SU-DHL-6 (cell line): ENCODE measurements at regions not wholly inside any gene's neighbourhood (a gene's known extent, or its start where the extent isn't known, plus 50 kb on each side); places are given as distances from the start of the nearest gene placed in this dataset.

ENCODE experiments used
- EZH2phosphoT487 ChIP-seq: fragments of 200-600 bp; sonication (generic), shearing (Covaris generic); conservative IDR thresholded peaks from 2 replicates; pipeline ENCODE4 v1.6.1; 2018; ENCODE audit warnings: mild to moderate bottlenecking, antibody characterized with exemption, low read length, moderate library complexity, mixed read lengths
- TF ChIP-seq, protein P1 (sequence below): fragments of 200-600 bp; sonication (generic); IDR thresholded peaks from one replicate; pipeline ENCODE4 v1.5.1; 2017; ENCODE audit warnings: antibody characterized with exemption, mild to moderate bottlenecking, low read length, moderate library complexity; ENCODE audit not compliant: insufficient read depth, poor library complexity, severe bottlenecking

DNA sequence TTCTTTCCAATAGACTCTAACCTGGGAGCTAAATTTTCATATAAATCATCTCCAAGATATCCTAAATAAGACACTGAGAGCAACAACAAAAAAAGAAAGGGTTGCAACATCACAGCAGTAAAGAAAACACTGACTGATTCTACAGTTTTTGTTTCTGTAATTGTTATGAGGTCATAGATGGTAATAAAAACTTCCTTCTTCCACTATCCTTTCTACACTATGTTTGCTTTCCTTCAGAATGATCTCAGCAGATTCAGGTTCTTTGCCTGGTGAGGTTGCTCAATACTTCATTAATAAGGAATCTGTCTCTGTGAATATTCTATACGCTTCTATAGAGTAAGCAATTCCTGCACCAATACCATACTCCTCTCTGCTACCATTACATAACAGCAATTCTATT lies 835.6 kb upstream of the GRAMD2B start:
- TF ChIP-seq, protein P1, sequence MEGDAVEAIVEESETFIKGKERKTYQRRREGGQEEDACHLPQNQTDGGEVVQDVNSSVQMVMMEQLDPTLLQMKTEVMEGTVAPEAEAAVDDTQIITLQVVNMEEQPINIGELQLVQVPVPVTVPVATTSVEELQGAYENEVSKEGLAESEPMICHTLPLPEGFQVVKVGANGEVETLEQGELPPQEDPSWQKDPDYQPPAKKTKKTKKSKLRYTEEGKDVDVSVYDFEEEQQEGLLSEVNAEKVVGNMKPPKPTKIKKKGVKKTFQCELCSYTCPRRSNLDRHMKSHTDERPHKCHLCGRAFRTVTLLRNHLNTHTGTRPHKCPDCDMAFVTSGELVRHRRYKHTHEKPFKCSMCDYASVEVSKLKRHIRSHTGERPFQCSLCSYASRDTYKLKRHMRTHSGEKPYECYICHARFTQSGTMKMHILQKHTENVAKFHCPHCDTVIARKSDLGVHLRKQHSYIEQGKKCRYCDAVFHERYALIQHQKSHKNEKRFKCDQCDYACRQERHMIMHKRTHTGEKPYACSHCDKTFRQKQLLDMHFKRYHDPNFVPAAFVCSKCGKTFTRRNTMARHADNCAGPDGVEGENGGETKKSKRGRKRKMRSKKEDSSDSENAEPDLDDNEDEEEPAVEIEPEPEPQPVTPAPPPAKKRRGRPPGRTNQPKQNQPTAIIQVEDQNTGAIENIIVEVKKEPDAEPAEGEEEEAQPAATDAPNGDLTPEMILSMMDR: no peak
- no peak for TF ChIP-seq EZH2phosphoT487
